MCF 10A (cell line): ENCODE measurements at regions not wholly inside any gene's neighbourhood (a gene's known extent, or its start where the extent isn't known, plus 50 kb on each side); places are given as distances from the start of the nearest gene placed in this dataset.

Source experiments
- BruUV-seq: library from RNA; stranded (reverse); fragments of 400-500 nt; replicated peaks from 2 replicates; lab custom pipeline; 2021; lab: Mats Ljungman, UMichigan
- CTCF ChIA-PET: fragments of 300-600 bp; sonication (Branson Sonifier 250); formaldehyde crosslinking; extraction: SDS; loops from one replicate; lab custom pipeline; 2021; ENCODE audit warnings: antibody characterized with exemption, inconsistent platforms; lab: Yijun Ruan, JAX
- POLR2A ChIA-PET: fragments of 300-600, 350-650 bp; sonication (Branson Sonifier 250); formaldehyde crosslinking; extraction: SDS; loops from one replicate; lab custom pipeline; 2020; ENCODE audit warnings: antibody characterized with exemption, inconsistent platforms; lab: Yijun Ruan, JAX
- DNase-seq: peaks from one replicate; pipeline ENCODE4 v3.0.0-alpha.2; 2018; ENCODE audit not compliant: unreplicated experiment
- H3K27ac Mint-ChIP-seq: one replicate; pipeline ENCODE4 v1.8.0; 2022; ENCODE audit warnings: mild to moderate bottlenecking, low read depth, mixed read lengths; ENCODE audit not compliant: unreplicated experiment
- H3K27me3 Mint-ChIP-seq: one replicate; pipeline ENCODE4 v1.8.0; 2022; ENCODE audit warnings: mixed read lengths; ENCODE audit not compliant: insufficient read depth, unreplicated experiment
- H3K36me3 Mint-ChIP-seq: one replicate; pipeline ENCODE4 v1.8.0; 2022; ENCODE audit warnings: mild to moderate bottlenecking, moderate library complexity, mixed read lengths; ENCODE audit not compliant: insufficient read depth, unreplicated experiment
- H3K4me1 Mint-ChIP-seq: one replicate; pipeline ENCODE4 v1.8.0; 2022; ENCODE audit warnings: mixed read lengths; ENCODE audit not compliant: insufficient read depth, unreplicated experiment
- H3K4me3 Mint-ChIP-seq: one replicate; pipeline ENCODE4 v1.8.0; 2022; ENCODE audit warnings: mild to moderate bottlenecking, moderate library complexity, mixed read lengths; ENCODE audit not compliant: unreplicated experiment
- H3K9me3 Mint-ChIP-seq: one replicate; pipeline ENCODE4 v1.8.0; 2022; ENCODE audit warnings: mixed read lengths; ENCODE audit not compliant: unreplicated experiment
- CTCF ChIP-seq: fragments of 200-600 bp; IDR thresholded peaks from one replicate; pipeline ENCODE4 v1.8.0; 2022; ENCODE audit warnings: antibody characterized with exemption, mild to moderate bottlenecking; ENCODE audit not compliant: unreplicated experiment
- intact Hi-C: fragments of 100-400 bp; cut with micrococcal nuclease; formaldehyde crosslinking; loops from 2 replicates; pipeline ENCODE4 v1.14.1; 2022

GRCh38 chr1:80369780-80370179, 1363.2 kb upstream of the ADGRL4 start:
- POLR2A ChIA-PET = interaction anchor here (0.6 to 1.0 kb wide), 2 partner anchors 15 to 430 kb away, joined by 3 read pairs; no protein-coding TSS in a partner anchor

GRCh38 chr1:80367058-80367457, 1360.5 kb upstream of the ADGRL4 start:
- H3K4me1 Mint-ChIP-seq = no peaks in the 10 kb centered on the region
- POLR2A ChIA-PET = no interaction called here
- H3K36me3 Mint-ChIP-seq = no peaks in the 10 kb centered on the region
- DNase-seq = no peak
- H3K27ac Mint-ChIP-seq = no peak overlapping the region
- H3K4me3 Mint-ChIP-seq = no peak overlapping the region
- no peaks in the 10 kb centered on the region for H3K27me3 Mint-ChIP-seq
- no peaks in the 10 kb centered on the region for H3K9me3 Mint-ChIP-seq
- CTCF ChIA-PET = no interaction called here
- TF ChIP-seq CTCF = no peak
- intact Hi-C loops = no loop called here
- no TSS peak for BruUV-seq

More at GRCh38 chr1:80369780-80370179, 1363.2 kb upstream of the ADGRL4 start:
- no peaks in the 10 kb centered on the region for H3K9me3 Mint-ChIP-seq
- H3K27me3 Mint-ChIP-seq = no peaks in the 10 kb centered on the region
- intact Hi-C loops = no loop called here
- BruUV-seq = no TSS peak
- CTCF ChIA-PET = interaction anchor here (0.9 kb wide), 1 partner anchor 17 kb away, joined by 6 read pairs; no protein-coding TSS in a partner anchor
- no peak overlapping the region for H3K4me3 Mint-ChIP-seq
- H3K27ac Mint-ChIP-seq = no peak overlapping the region
- peaks cover 2% of the 10 kb centered on the region for H3K4me1 Mint-ChIP-seq
- no peak for DNase-seq
- TF ChIP-seq CTCF = no peak
- no peaks in the 10 kb centered on the region for H3K36me3 Mint-ChIP-seq

GRCh38 chr1:80365359-80366021, 1359.0 kb upstream of the ADGRL4 start:
- no peak for TF ChIP-seq CTCF
- no TSS peak for BruUV-seq
- Mint-ChIP-seq H3K27ac (no peak overlapping the region), H3K36me3 (no peaks in the 10 kb centered on the region), H3K4me3 (no peak overlapping the region), H3K4me1 (no peaks in the 10 kb centered on the region), H3K9me3 (no peaks in the 10 kb centered on the region), H3K27me3 (no peaks in the 10 kb centered on the region)
- POLR2A ChIA-PET = interaction anchor here (0.7 kb wide), 1 partner anchor 260 kb away, joined by 5 read pairs; no protein-coding TSS in a partner anchor
- CTCF ChIA-PET = no interaction called here
- intact Hi-C loops = no loop called here
- no peak for DNase-seq

- no peaks in the 10 kb centered on the region for H3K4me1 Mint-ChIP-seq
- H3K4me3 Mint-ChIP-seq = no peak overlapping the region
- ChIA-PET POLR2A (no interaction called here), CTCF (no interaction called here)
- BruUV-seq = no TSS peak
- no peaks in the 10 kb centered on the region for H3K27me3 Mint-ChIP-seq
- DNase-seq = no peak
- H3K36me3 Mint-ChIP-seq = no peaks in the 10 kb centered on the region
- peaks cover 6% of the 10 kb centered on the region for H3K9me3 Mint-ChIP-seq
- intact Hi-C loops = no loop called here
- TF ChIP-seq CTCF = no peak
- H3K27ac Mint-ChIP-seq = no peak overlapping the region
Measured at GRCh38 chr1:80363689-80364475, 1357.4 kb upstream of the ADGRL4 start.
